ENCODE measurements at regions not wholly inside any gene's neighbourhood (a gene's known extent, or its start where the extent isn't known, plus 50 kb on each side); places are given as distances from the start of the nearest gene placed in this dataset.
A peak's percentile ranks its signal among the peaks of the same experiment; 100 is the strongest.
"Not testable (repeated sequence)": the region's sequence is repeated elsewhere in the genome, so short reads cannot be mapped to it uniquely, and the experiment has no call there.

GRCh38 chr21:36207577-36208320 is 51.1 kb downstream of the DOP1B start:
- DNase-seq (ENCODE audit: low spot score), result no peak

- no peak for DNase-seq (ENCODE audit: low spot score)
These were observed 51.8 kb downstream of the DOP1B start for GRCh38 chr21:36208326-36209013.

GRCh38 chr21:36209626-36210171 is 53.1 kb downstream of the DOP1B start:
- peak; percentile 32 for DNase-seq (ENCODE audit: low spot score)

GRCh38 chr21:36210779-36211659 is 54.4 kb downstream of the DOP1B start:
- DNase-seq (ENCODE audit: low spot score), result no peak

- no peak for DNase-seq (ENCODE audit: low spot score)
These were observed 55.3 kb downstream of the DOP1B start for GRCh38 chr21:36211660-36212512.

- no peak for DNase-seq (ENCODE audit: low spot score)
These were observed 55.8 kb downstream of the DOP1B start for GRCh38 chr21:36212513-36212780.

GRCh38 chr21:36214561-36214960 is 57.9 kb downstream of the DOP1B start:
- no peak for DNase-seq (ENCODE audit: low spot score)

GRCh38 chr21:36217743-36218142 is 61.1 kb downstream of the DOP1B start:
- no peak for DNase-seq (ENCODE audit: low spot score)

- no peak for DNase-seq (ENCODE audit: low spot score)
These were observed 62.1 kb downstream of the DOP1B start for GRCh38 chr21:36218691-36219090.

- DNase-seq (ENCODE audit: low spot score), result no peak
These were observed 66.8 kb downstream of the DOP1B start for GRCh38 chr21:36223451-36223850.

- no peak for DNase-seq (ENCODE audit: low spot score)
These were observed 72.6 kb downstream of the DOP1B start for GRCh38 chr21:36229181-36229580.

GRCh38 chr21:36231444-36231843 is 74.8 kb downstream of the DOP1B start:
- not testable (repeated sequence) for DNase-seq (ENCODE audit: low spot score)

- DNase-seq (ENCODE audit: low spot score), result no peak
These were observed 76.0 kb downstream of the DOP1B start for GRCh38 chr21:36232641-36233040.

- no peak for DNase-seq (ENCODE audit: low spot score)
These were observed 78.5 kb downstream of the DOP1B start for GRCh38 chr21:36235058-36235582.

GRCh38 chr21:36236052-36236730 is 79.6 kb downstream of the DOP1B start:
- DNase-seq (ENCODE audit: low spot score), result no peak

- DNase-seq (ENCODE audit: low spot score), result no peak
These were observed 80.8 kb downstream of the DOP1B start for GRCh38 chr21:36237441-36237840.

GRCh38 chr21:36239585-36239984 is 80.4 kb upstream of the MORC3 start:
- no peak for DNase-seq (ENCODE audit: low spot score)

- no peak for DNase-seq (ENCODE audit: low spot score)
These were observed 78.3 kb upstream of the MORC3 start for GRCh38 chr21:36241717-36242116.

- DNase-seq (ENCODE audit: low spot score), result no peak
These were observed 74.9 kb upstream of the MORC3 start for GRCh38 chr21:36245115-36245514.

GRCh38 chr21:36245649-36246048 is 74.3 kb upstream of the MORC3 start:
- DNase-seq (ENCODE audit: low spot score), result no peak

GRCh38 chr21:36246080-36246631 is 73.8 kb upstream of the MORC3 start:
- DNase-seq (ENCODE audit: low spot score), result no peak
